ENCODE measurements at regions not wholly inside any gene's neighbourhood (a gene's known extent, or its start where the extent isn't known, plus 50 kb on each side); places are given as distances from the start of the nearest gene placed in this dataset.

DNA sequence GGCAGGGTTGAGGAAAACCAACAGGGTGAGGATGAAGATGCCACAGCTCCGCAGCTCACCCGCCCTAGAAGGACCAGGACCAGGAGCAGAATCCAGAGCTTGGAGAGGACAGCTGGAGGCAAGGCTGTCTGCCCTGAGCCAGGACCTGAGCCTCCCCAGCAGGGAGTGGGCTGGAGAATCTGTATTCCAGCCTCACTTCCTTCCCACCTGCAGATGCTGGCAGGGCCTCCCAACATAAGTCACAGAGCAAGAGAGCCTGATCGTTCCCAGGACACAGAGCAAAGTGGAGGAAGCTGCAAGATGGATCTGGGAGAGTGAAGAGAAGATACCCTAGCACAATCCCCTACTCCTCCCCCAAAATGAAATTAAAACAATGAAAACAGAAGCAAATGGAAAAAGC, 61.7 kb upstream of the WASF3 start:
- TF ChIP-seq POLR2AphosphoS5 (IDR thresholded peaks at IDR 0.05) (no peak), POLR2A (IDR thresholded peaks at IDR 0.05) (no peak), CTCF (IDR thresholded peaks at IDR 0.05) (no peak), EP300 (IDR thresholded peaks at IDR 0.05) (no peak)
- ATAC-seq, result no peak
- H3K36me3 ChIP-seq, result no peaks in the 10 kb centered on the region
- H3K27me3 ChIP-seq, result peaks cover 5% of the 10 kb centered on the region
- no peak overlapping the region for H3K27ac ChIP-seq
- 59 to 67% methylated on average over 1 to 3 of the region's 3 CpGs for WGBS, 2 donors (ENCODE audit: low coverage in 1 of 2)
- H3K4me1 ChIP-seq, result peaks cover 0 to 9% (median 0%) of the 10 kb centered on the region in 3 donors
- H3K4me3 ChIP-seq, result no peak overlapping the region
- H3K9me3 ChIP-seq, result no peaks in the 10 kb centered on the region

GRCh38 chr13:26497968-26498511, 59.4 kb upstream of the WASF3 start:
- no peak for TF ChIP-seq EP300 (IDR thresholded peaks at IDR 0.05)
- TF ChIP-seq POLR2AphosphoS5 (IDR thresholded peaks at IDR 0.05), result no peak
- no peak for TF ChIP-seq CTCF (IDR thresholded peaks at IDR 0.05)
- no peak for TF ChIP-seq POLR2A (IDR thresholded peaks at IDR 0.05)
- no peak for ATAC-seq
- 54 to 68% methylated on average over 2 to 5 of the region's 5 CpGs for WGBS, 2 donors (ENCODE audit: low coverage in 1 of 2)
- H3K4me1 ChIP-seq, result peaks cover 0 to 9% (median 0%) of the 10 kb centered on the region in 3 donors
- peaks cover 15% of the 10 kb centered on the region for H3K27me3 ChIP-seq
- H3K4me3 ChIP-seq, result no peak overlapping the region
- no peaks in the 10 kb centered on the region for H3K9me3 ChIP-seq
- no peaks in the 10 kb centered on the region for H3K36me3 ChIP-seq
- H3K27ac ChIP-seq, result no peak overlapping the region

DNA sequence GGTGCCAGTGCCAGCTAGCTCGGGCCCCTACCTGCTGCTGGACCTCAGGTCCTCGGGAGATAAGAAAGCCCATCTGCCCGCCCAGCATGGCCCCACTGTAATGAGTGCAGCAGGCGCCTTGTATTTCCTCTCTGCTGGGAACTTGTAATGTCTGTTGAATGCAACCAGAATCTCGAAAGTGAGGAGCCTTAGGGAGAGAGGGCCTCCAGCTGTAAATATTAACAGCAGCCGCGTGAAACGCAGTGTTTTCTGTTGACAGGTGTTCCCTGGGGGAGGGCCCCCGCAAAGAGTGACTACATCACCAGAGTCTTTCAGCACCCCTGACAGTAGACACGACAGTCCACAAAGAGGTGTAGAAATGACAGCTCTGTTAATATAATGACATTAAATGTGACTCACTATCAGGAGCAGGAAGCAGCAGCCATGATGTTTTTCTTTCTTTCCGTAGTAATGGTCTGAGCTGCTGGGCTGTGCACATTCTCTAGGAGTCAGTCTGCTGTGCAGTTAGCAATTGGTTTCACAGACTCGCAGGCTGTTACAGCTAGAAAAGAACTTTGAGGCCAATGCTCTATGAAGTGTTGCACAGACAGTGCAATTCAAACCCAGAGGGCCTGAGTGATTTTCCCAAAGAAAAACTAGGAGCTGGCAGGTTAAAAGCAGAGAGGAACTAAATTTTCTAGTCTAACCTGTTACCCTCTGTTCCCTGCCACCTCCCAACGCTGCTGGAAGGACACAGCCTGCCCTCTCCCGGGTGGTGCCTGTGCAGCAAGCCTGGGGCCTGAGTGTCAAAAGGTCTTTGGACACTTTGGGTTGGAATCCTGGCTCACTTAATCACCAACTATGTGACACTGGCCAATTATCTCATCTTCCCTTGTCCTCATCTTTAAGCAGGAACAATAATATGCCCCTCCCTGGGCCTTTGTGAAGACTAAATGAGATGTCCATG, 58.6 kb upstream of the WASF3 start:
- Histone ChIP-seq H3K4me1 (peaks cover 0 to 9% (median 0%) of the 10 kb centered on the region in 3 donors), H3K27me3 (peaks cover 15% of the 10 kb centered on the region), H3K9me3 (no peaks in the 10 kb centered on the region), H3K4me3 (no peak overlapping the region), H3K27ac (no peak overlapping the region), H3K36me3 (no peaks in the 10 kb centered on the region)
- no peak for ATAC-seq
- no peak for TF ChIP-seq EP300 (IDR thresholded peaks at IDR 0.05)
- TF ChIP-seq POLR2A (IDR thresholded peaks at IDR 0.05), result no peak
- TF ChIP-seq POLR2AphosphoS5 (IDR thresholded peaks at IDR 0.05), result no peak
- TF ChIP-seq CTCF (IDR thresholded peaks at IDR 0.05), result no peak
- WGBS, 2 donors (ENCODE audit: low coverage in 1 of 2), result 17 to 58% methylated on average over 2 to 7 of the region's 14 CpGs

DNA sequence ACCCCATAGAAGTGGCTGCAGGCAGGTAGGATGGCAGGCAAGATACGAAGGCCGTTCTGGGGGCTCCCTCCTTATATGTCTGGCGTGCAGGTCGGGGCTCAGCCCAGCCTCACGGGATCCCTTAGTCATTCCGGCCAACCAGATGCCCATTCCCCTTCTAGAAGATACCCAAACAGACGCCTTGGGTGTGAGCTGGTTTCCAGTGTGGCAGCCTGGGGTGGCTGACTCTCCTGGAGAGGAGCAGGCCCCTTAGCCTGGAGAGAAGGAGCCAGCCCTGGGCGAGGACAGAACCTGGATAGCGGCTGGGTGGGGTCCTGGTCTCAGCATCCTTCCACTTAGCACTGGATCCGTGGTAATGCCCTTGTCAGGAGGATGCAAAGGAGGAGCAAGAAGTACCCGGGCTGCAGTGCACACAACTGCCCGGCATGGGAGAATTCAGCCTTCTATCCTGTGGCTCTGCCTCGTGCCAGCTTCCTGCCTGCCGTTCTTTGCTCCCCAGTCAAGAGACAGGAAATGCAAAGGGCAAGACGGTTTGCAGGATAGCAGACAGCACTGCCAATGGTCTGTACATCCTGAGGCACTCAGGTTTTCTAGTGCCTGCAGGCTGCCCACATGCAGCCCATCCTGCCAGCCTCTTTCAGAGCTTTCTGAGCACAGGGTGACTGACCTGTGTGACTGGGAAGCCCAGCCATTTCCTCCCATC, 56.7 kb upstream of the WASF3 start:
- no peak overlapping the region for H3K4me3 ChIP-seq
- no peaks in the 10 kb centered on the region for H3K9me3 ChIP-seq
- H3K27ac ChIP-seq, result no peak overlapping the region
- peaks cover 16% of the 10 kb centered on the region for H3K27me3 ChIP-seq
- peaks cover 0 to 9% (median 0%) of the 10 kb centered on the region in 3 donors for H3K4me1 ChIP-seq
- TF ChIP-seq POLR2A (IDR thresholded peaks at IDR 0.05) (no peak), EP300 (IDR thresholded peaks at IDR 0.05) (no peak), CTCF (IDR thresholded peaks at IDR 0.05) (no peak), POLR2AphosphoS5 (IDR thresholded peaks at IDR 0.05) (no peak)
- WGBS, 2 donors (ENCODE audit: low coverage in 1 of 2), result 62% methylated on average over 7 of the region's 15 CpGs; no CpG with 5 or more reads in 1 of the 2 donors
- no peaks in the 10 kb centered on the region for H3K36me3 ChIP-seq
- no peak for ATAC-seq

Data from gastroesophageal sphincter (tissue), 4 donors.